Mesothelial cell of epicardium (in vitro differentiated cells): ENCODE measurements at regions not wholly inside any gene's neighbourhood (a gene's known extent, or its start where the extent isn't known, plus 50 kb on each side); places are given as distances from the start of the nearest gene placed in this dataset.

Source experiments
- DNase-seq, 2 experiments: peaks; one replicate each; pipeline ENCODE4 v3.0.0; 2021; ENCODE audit warnings: low spot score in 2 of 2; ENCODE audit not compliant: unreplicated experiment in 2 of 2
- H3K27ac Mint-ChIP-seq: 2 replicates; pipeline ENCODE4 v1.8.0; 2021; ENCODE audit warnings: mixed read lengths
- H3K27me3 Mint-ChIP-seq: 2 replicates; pipeline ENCODE4 v1.8.0; 2021; ENCODE audit warnings: low read depth, mixed read lengths
- H3K36me3 Mint-ChIP-seq: 2 replicates; pipeline ENCODE4 v1.8.0; 2021; ENCODE audit warnings: mixed read lengths
- H3K4me1 Mint-ChIP-seq: 2 replicates; pipeline ENCODE4 v1.8.0; 2021; ENCODE audit warnings: mixed read lengths
- H3K4me3 Mint-ChIP-seq: 2 replicates; pipeline ENCODE4 v1.8.0; 2021; ENCODE audit warnings: mild to moderate bottlenecking, moderate library complexity, mixed read lengths
- H3K9me3 Mint-ChIP-seq: 2 replicates; pipeline ENCODE4 v1.8.0; 2021; ENCODE audit warnings: mixed read lengths
- TF ChIP-seq, protein P1 (sequence below): fragments of 200-600 bp; sonication (generic); IDR thresholded peaks from one replicate; pipeline ENCODE4 v1.5.0; 2021; ENCODE audit warnings: antibody characterized with exemption; ENCODE audit not compliant: unreplicated experiment

DNA sequence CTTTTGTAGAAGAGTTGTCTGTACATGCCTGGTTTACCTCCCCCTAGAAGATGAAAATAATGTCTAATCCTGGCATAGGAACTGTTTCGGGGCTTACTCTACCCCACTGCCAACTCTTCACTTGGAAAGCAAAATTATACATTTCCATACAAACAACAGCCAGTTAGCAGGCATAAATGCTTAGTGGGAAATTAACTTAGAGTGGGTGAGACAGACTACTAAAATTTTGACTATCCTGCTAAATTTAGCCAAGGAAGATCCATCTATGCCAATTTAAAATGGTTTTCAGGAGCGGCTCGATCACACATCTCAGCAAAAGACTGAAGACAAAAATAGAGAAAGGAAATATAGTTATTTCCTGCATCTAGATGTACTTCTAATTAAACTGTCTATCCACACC is 221.2 kb downstream of the TPBG start:
- DNase-seq, result no peak
- Mint-ChIP-seq H3K27me3 (no peaks in the 10 kb centered on the region), H3K36me3 (no peaks in the 10 kb centered on the region), H3K27ac (no peak overlapping the region), H3K9me3 (peaks cover 5% of the 10 kb centered on the region), H3K4me3 (no peak overlapping the region), H3K4me1 (peaks cover 13% of the 10 kb centered on the region)
- TF ChIP-seq, protein P1, sequence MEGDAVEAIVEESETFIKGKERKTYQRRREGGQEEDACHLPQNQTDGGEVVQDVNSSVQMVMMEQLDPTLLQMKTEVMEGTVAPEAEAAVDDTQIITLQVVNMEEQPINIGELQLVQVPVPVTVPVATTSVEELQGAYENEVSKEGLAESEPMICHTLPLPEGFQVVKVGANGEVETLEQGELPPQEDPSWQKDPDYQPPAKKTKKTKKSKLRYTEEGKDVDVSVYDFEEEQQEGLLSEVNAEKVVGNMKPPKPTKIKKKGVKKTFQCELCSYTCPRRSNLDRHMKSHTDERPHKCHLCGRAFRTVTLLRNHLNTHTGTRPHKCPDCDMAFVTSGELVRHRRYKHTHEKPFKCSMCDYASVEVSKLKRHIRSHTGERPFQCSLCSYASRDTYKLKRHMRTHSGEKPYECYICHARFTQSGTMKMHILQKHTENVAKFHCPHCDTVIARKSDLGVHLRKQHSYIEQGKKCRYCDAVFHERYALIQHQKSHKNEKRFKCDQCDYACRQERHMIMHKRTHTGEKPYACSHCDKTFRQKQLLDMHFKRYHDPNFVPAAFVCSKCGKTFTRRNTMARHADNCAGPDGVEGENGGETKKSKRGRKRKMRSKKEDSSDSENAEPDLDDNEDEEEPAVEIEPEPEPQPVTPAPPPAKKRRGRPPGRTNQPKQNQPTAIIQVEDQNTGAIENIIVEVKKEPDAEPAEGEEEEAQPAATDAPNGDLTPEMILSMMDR, result no peak

DNA sequence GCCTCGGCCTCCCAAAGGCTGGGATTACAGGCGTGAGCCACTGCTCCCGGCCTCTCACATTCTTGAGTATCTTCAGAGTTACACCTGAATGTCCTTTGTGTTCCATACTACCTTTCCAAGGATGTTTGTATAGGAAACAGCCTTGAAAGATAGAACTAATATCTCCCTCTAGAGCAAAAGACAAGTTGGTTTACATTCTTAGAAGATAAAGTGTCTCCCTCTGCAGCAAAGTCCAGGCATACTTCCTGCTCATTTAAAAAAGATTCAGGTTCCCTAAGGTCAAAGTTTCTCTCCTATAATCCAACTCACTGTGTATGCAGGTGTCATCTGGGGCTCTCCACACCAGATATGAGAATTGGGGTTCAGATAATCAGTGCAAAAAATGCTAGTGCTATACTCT is 224.4 kb downstream of the TPBG start:
- H3K4me1 Mint-ChIP-seq, result peaks cover 13% of the 10 kb centered on the region
- TF ChIP-seq, protein P1, result no peak
- no peaks in the 10 kb centered on the region for H3K9me3 Mint-ChIP-seq
- no peaks in the 10 kb centered on the region for H3K27me3 Mint-ChIP-seq
- no peak for DNase-seq
- no peak overlapping the region for H3K27ac Mint-ChIP-seq
- no peak overlapping the region for H3K4me3 Mint-ChIP-seq
- H3K36me3 Mint-ChIP-seq, result no peaks in the 10 kb centered on the region

DNA sequence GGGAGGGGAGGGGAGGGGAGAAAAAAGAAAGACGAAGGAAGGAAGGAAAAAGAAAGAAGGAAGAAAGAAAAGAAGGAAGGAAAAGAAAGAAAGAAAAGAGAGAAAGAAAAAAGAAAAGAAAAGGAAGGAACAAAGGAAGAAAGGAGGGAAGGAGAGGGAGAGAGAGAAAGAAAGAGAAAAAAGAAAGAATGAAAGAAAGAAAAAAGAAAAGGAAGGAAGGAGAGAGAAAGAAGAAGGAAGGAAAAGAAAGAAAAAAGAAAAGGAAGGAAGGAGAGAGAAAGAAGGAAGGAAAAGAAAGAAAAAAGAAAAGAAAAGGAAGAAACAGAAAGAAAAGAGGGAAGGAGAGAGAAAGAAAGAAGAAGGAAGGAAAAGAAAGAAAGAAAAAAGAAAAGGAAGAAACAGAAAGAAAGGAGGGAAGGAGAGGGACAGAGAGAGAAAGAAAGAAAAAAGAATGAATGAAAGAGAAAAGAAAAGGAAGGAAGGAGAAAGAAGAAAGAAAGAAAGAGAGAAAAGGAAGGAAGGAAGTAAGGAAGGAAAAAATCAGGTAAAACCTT is 225.3 kb downstream of the TPBG start:
- no peak for DNase-seq
- peaks cover 7% of the 10 kb centered on the region for H3K4me1 Mint-ChIP-seq
- no peak overlapping the region for H3K27ac Mint-ChIP-seq
- no peak overlapping the region for H3K4me3 Mint-ChIP-seq
- no peaks in the 10 kb centered on the region for H3K27me3 Mint-ChIP-seq
- H3K9me3 Mint-ChIP-seq, result no peaks in the 10 kb centered on the region
- no peaks in the 10 kb centered on the region for H3K36me3 Mint-ChIP-seq
- TF ChIP-seq, protein P1, result no peak

DNA sequence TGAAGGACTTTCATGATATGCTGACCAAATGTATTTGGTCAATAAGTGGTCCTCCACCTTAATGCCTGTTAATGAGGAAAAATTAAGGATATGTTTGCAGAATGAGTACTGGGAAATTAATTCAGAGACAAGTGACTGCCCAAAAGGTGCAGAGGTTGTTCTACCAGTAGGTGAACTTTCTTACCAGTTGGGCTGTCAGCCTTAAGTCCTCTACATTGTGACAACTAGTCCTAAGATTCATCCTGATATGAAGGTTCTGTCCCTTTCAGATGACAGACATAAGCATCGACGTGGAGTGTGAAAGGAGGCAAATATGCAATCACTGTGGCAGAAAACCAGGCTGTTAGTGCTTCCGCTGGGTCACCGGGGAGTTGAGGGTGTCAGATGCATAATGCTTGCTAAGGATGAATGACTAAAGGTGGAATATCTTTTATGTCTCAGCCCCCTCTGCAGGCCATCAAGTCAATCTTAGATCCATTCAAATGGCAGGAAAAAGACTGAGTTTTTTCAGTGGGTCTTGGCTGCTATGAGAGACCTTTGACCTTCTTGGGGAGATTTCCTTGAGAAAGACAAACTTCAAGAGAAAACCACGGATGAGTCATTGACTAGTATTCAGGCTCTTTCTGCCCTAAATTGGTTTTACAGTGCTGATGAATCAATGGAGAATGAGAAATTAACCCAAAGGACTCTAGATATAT is 226.0 kb downstream of the TPBG start:
- Mint-ChIP-seq H3K27ac (no peak overlapping the region), H3K36me3 (no peaks in the 10 kb centered on the region), H3K4me1 (peaks cover 2% of the 10 kb centered on the region), H3K27me3 (no peaks in the 10 kb centered on the region), H3K9me3 (no peaks in the 10 kb centered on the region), H3K4me3 (no peak overlapping the region)
- TF ChIP-seq, protein P1, result no peak
- DNase-seq, result no peak

DNA sequence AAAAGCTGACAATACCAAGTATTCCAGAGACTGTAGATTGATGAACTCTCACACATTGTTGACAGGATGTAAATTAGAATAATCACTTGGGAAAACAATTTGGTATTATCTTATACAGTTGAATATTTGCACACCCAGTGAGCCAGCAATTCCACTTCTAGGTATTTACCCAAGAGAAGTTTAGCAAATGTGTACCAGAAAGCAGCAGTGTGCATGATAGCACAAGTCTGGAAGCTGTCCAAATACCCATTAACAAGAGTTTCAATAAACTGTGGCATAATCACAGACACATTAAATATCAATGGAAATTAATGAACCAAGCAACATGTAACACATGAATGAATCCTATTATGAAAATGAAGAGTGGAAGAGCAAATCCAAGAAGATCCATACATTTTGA is 233.6 kb downstream of the TPBG start:
- Mint-ChIP-seq H3K4me1 (peaks cover 3% of the 10 kb centered on the region), H3K27ac (no peak overlapping the region), H3K27me3 (no peaks in the 10 kb centered on the region)

More for the DNA sequence above, 233.6 kb downstream of the TPBG start:
- no peak for DNase-seq
- Mint-ChIP-seq H3K9me3 (no peaks in the 10 kb centered on the region), H3K4me3 (no peak overlapping the region), H3K36me3 (no peaks in the 10 kb centered on the region)
- TF ChIP-seq, protein P1, result no peak
